HFFc6 (cell line): ENCODE measurements at regions not wholly inside any gene's neighbourhood (a gene's known extent, or its start where the extent isn't known, plus 50 kb on each side); places are given as distances from the start of the nearest gene placed in this dataset.
"Not testable (repeated sequence)": the region's sequence is repeated elsewhere in the genome, so short reads cannot be mapped to it uniquely, and the experiment has no call there.

Experiments
- DNase-seq: peaks from one replicate; pipeline ENCODE4 v3.0.0-alpha.2; 2018
- H3K27ac Mint-ChIP-seq: 2 replicates; pipeline ENCODE4 v1.8.0; 2020; ENCODE audit warnings: mild to moderate bottlenecking, mixed read lengths
- H3K27me3 Mint-ChIP-seq: 2 replicates; pipeline ENCODE4 v1.8.0; 2021; ENCODE audit warnings: mild to moderate bottlenecking, moderate library complexity, mixed read lengths; ENCODE audit not compliant: insufficient read depth
- H3K36me3 Mint-ChIP-seq: 2 replicates; pipeline ENCODE4 v1.8.0; 2021; ENCODE audit warnings: low read depth, mixed read lengths
- H3K4me1 Mint-ChIP-seq: 2 replicates; pipeline ENCODE4 v1.8.0; 2020; ENCODE audit warnings: low read depth, mixed read lengths
- H3K4me3 Mint-ChIP-seq: 2 replicates; pipeline ENCODE4 v1.8.0; 2020; ENCODE audit warnings: mild to moderate bottlenecking, moderate library complexity, mixed read lengths
- H3K9me3 Mint-ChIP-seq: 2 replicates; pipeline ENCODE4 v1.8.0; 2020; ENCODE audit warnings: mild to moderate bottlenecking, mixed read lengths
- TF ChIP-seq, protein P1 (sequence below): fragments of 200-600 bp; sonication (generic); IDR thresholded peaks from 2 replicates; pipeline ENCODE4 v1.5.0; 2021; ENCODE audit warnings: antibody characterized with exemption, mild to moderate bottlenecking

- Mint-ChIP-seq H3K27me3 (no peaks in the 10 kb centered on the region), H3K36me3 (peaks cover 4% of the 10 kb centered on the region; the same call in 1 of the 2 replicates), H3K27ac (no peak overlapping the region), H3K4me3 (no peak overlapping the region), H3K9me3 (peaks cover 48% of the 10 kb centered on the region), H3K4me1 (no peaks in the 10 kb centered on the region)
- DNase-seq, result no peak
- TF ChIP-seq, protein P1, sequence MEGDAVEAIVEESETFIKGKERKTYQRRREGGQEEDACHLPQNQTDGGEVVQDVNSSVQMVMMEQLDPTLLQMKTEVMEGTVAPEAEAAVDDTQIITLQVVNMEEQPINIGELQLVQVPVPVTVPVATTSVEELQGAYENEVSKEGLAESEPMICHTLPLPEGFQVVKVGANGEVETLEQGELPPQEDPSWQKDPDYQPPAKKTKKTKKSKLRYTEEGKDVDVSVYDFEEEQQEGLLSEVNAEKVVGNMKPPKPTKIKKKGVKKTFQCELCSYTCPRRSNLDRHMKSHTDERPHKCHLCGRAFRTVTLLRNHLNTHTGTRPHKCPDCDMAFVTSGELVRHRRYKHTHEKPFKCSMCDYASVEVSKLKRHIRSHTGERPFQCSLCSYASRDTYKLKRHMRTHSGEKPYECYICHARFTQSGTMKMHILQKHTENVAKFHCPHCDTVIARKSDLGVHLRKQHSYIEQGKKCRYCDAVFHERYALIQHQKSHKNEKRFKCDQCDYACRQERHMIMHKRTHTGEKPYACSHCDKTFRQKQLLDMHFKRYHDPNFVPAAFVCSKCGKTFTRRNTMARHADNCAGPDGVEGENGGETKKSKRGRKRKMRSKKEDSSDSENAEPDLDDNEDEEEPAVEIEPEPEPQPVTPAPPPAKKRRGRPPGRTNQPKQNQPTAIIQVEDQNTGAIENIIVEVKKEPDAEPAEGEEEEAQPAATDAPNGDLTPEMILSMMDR, result no peak
Measured at GRCh38 chr1:189253601-189254350, 1223.9 kb downstream of the BRINP3 start.

DNA sequence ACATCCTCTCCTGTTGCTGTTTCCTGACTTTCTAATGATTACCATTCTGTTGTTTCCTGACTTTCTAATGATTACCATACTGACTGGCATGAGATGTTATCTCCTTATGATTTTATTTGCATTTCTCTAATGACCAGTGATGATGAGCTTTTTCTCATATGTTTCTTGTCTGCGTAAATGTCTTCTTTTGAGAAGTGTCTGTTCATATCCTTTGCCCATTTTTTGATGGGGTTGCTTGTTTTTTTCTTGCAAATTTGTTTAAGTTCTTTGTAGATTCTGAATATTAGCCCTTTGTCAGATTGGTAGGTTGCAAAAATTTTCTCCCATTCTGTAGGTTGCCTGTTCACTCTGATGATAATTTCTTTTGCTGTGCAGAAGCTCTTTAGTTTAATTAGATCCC is 1216.5 kb downstream of the BRINP3 start:
- H3K9me3 Mint-ChIP-seq, result peaks cover 40% of the 10 kb centered on the region
- H3K4me3 Mint-ChIP-seq, H3K36me3 Mint-ChIP-seq, H3K27ac Mint-ChIP-seq, DNase-seq, H3K27me3 Mint-ChIP-seq, H3K4me1 Mint-ChIP-seq: not testable (repeated sequence)

DNA sequence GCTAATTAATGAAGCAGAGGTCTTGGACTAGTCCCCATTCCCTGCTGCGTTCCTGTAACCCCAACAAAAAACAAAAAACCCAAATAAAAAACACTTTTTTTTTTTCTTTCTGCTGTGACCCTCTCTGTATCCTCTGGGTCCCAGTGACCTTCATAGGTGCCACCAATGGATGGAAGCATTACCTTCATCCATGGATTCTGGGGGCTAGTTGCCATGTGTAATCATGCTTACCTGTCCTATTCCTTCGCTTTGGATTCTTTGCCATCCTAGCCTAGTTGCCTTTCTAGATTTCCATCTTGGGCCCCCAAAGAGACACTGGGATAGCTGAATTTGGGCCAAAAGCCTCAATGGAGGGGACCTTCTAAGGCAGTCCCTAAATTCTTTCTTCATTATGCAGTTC is 1208.7 kb downstream of the BRINP3 start:
- Mint-ChIP-seq H3K9me3 (peaks cover 50% of the 10 kb centered on the region), H3K36me3 (no peaks in the 10 kb centered on the region), H3K4me3 (no peak overlapping the region), H3K27ac (no peak overlapping the region), H3K27me3 (no peaks in the 10 kb centered on the region), H3K4me1 (no peaks in the 10 kb centered on the region)
- TF ChIP-seq, protein P1, result no peak
- DNase-seq, result no peak

GRCh38 chr1:189274267-189274666 is 1203.4 kb downstream of the BRINP3 start:
- H3K36me3 Mint-ChIP-seq, result no peaks in the 10 kb centered on the region
- H3K4me1 Mint-ChIP-seq, result no peaks in the 10 kb centered on the region
- no peak overlapping the region for H3K4me3 Mint-ChIP-seq
- H3K9me3 Mint-ChIP-seq, result peaks cover 24% of the 10 kb centered on the region
- DNase-seq, result no peak
- TF ChIP-seq, protein P1, result no peak
- H3K27me3 Mint-ChIP-seq, result no peaks in the 10 kb centered on the region
- no peak overlapping the region for H3K27ac Mint-ChIP-seq

DNA sequence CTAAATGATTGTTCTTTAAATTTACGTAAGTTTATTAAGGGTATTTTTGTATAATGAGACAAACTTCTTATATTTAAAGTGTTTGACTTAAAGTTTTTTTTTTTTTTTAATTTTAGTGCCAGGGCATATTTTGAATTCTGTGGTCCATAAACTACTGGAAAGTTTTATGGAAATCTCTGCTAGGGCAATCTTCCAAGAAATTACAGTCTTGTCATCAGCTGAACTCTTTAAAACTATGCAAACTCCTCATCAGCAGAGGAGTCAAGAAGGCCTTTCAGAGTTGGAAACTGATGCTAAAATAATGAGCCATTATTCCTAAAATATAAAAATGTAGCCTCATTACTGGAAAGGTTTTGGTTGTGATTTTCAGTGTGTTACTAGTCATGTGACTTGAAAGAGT is 1201.9 kb downstream of the BRINP3 start:
- TF ChIP-seq, protein P1, result no peak
- no peaks in the 10 kb centered on the region for H3K27me3 Mint-ChIP-seq
- no peaks in the 10 kb centered on the region for H3K36me3 Mint-ChIP-seq
- no peaks in the 10 kb centered on the region for H3K4me1 Mint-ChIP-seq
- H3K4me3 Mint-ChIP-seq, result no peak overlapping the region
- H3K27ac Mint-ChIP-seq, result no peak overlapping the region
- no peak for DNase-seq
- H3K9me3 Mint-ChIP-seq, result peaks cover 14% of the 10 kb centered on the region

DNA sequence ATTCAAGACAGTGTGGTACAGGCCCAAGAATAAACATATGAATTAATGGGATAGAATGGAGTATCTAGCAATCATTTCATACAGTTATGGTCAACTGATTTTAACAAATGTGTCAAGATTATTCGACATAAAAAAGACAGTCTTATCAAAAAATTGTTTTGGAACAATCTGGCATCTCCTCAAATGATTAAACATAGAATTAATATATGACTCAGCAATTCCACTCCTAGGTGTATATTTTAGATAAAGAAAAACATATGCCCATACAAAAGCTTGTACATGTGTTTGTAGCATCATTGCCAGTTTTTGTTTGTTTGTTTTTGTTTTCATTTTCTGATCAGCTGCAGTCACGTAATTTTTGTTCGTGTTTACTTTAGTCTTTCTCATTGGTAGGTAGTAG is 1188.3 kb downstream of the BRINP3 start:
- TF ChIP-seq, protein P1, result no peak
- no peaks in the 10 kb centered on the region for H3K27me3 Mint-ChIP-seq
- H3K4me3 Mint-ChIP-seq, result no peak overlapping the region
- H3K4me1 Mint-ChIP-seq, result no peaks in the 10 kb centered on the region
- no peaks in the 10 kb centered on the region for H3K36me3 Mint-ChIP-seq
- no peak for DNase-seq
- H3K27ac Mint-ChIP-seq, result no peak overlapping the region
- H3K9me3 Mint-ChIP-seq, result peaks cover 17% of the 10 kb centered on the region
